ENCODE measurements at regions not wholly inside any gene's neighbourhood (a gene's known extent, or its start where the extent isn't known, plus 50 kb on each side); places are given as distances from the start of the nearest gene placed in this dataset.

DNA sequence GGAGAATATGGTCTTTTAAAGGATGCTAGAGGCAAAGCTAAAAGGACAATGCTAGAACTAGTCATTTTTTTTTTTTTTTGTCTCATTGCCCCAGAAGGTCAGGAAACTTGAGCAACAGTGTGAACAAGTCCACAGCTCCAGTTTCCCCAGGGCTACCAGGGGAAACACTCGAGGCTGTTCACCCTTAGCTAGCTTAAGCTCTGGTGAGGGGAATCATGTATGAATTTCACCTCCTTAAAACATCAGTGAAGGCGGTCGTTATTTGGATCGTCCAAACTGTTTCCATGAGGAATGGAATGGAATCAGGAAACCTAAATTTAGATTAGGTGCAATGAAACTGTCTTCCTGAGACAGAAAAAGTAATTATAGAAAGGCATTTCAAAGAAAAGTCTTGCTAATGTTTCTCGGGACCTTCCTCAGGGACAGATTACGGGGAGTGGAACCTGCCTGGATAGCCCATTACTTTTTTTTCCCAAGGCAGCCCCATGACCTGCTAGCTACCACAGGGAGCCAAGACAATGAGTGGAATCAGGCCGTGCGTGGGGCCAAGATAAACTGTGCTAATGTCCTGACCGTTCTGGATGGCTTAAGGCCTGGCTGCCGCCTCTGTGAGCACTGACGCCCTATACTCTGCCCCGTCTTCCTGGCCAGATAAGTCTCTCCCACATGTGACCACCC, 164.8 kb upstream of the SGK1 start:
- no peak for TF ChIP-seq CTCF (IDR thresholded peaks at IDR 0.05)
- TF ChIP-seq POLR2A (IDR thresholded peaks at IDR 0.05), result no peak

All from Peyer's patch (tissue), 4 donors.